Ovary (tissue), 3 donors: ENCODE measurements at regions not wholly inside any gene's neighbourhood (a gene's known extent, or its start where the extent isn't known, plus 50 kb on each side); places are given as distances from the start of the nearest gene placed in this dataset.

ENCODE experiments used
- CTCF ChIP-seq, 3 donors: fragments of 450-650 bp in 2 of 3; fragments of 200-600 bp in 1 of 3; IDR thresholded peaks; one replicate each; pipeline versions ENCODE4 v1.5.1 to v1.8.0; 2016 to 2022; ENCODE audit warnings: antibody characterized with exemption in 3 of 3, mild to moderate bottlenecking in 1 of 3
- EP300 ChIP-seq: sonication (generic); formaldehyde crosslinking; IDR thresholded peaks from one replicate; pipeline ENCODE4 v1.6.1; 2017; ENCODE audit warnings: antibody characterized with exemption
- POLR2A ChIP-seq: fragments of 450-650 bp; IDR thresholded peaks from one replicate; pipeline ENCODE4 v1.6.1; 2017; ENCODE audit warnings: antibody characterized with exemption, mild to moderate bottlenecking, moderate library complexity
- donor health status: DM: no; HTN: no; CAD: no.

- TF ChIP-seq POLR2A: no peak
- TF ChIP-seq CTCF (IDR thresholded peaks at IDR 0.05): no peak
- no peak for TF ChIP-seq EP300
These were observed 240.5 kb upstream of the CCDC179 start for GRCh38 chr11:23100726-23101125.
